ENCODE measurements at regions not wholly inside any gene's neighbourhood (a gene's known extent, or its start where the extent isn't known, plus 50 kb on each side); places are given as distances from the start of the nearest gene placed in this dataset.

- H3K4me1 ChIP-seq (ENCODE audit: insufficient read depth, low read length): no peaks in the 10 kb centered on the region
- ATAC-seq (ENCODE audit: insufficient read depth, low read depth): no peak
- H4K20me1 ChIP-seq (ENCODE audit: insufficient read depth, low read length): no peaks in the 10 kb centered on the region
- H3K9me3 ChIP-seq (ENCODE audit: insufficient read depth, low read length, severe bottlenecking): no peaks in the 10 kb centered on the region
- H3K4me2 ChIP-seq (ENCODE audit: insufficient read depth, low read length): no peak overlapping the region
- DNase-seq: no peak
- H3K27ac ChIP-seq (ENCODE audit: low read length): no peak overlapping the region
- H3K9ac ChIP-seq (ENCODE audit: low read depth, low read length): no peak overlapping the region
- H3K4me3 ChIP-seq (ENCODE audit: low read depth in 1 of 2, low read length in 2 of 2): no peak overlapping the region
- no peaks in the 10 kb centered on the region for H3K79me2 ChIP-seq (ENCODE audit: insufficient read depth, low read length)
- no peak overlapping the region for H2AFZ ChIP-seq (ENCODE audit: low read depth, low read length)
- H3K36me3 ChIP-seq (ENCODE audit: insufficient read depth, low read length): no peaks in the 10 kb centered on the region
- H3K27me3 ChIP-seq (ENCODE audit: insufficient read depth, low read length, poor library complexity): no peaks in the 10 kb centered on the region
- TF ChIP-seq CTCF (IDR thresholded peaks at IDR 0.05; ENCODE audit: borderline replicate concordance, extremely low read depth, low read length, poor library complexity, severe bottlenecking) (no peak), EZH2 (IDR thresholded peaks at IDR 0.05; ENCODE audit: borderline replicate concordance, low read depth, low read length, severe bottlenecking) (no peak)
These were observed 460.2 kb downstream of the ICE1 start for GRCh38 chr5:5882706-5883105.

GRCh38 chr5:5881294-5881693 is 458.8 kb downstream of the ICE1 start:
- DNase-seq: no peak

GRCh38 chr5:5880077-5880763 is 457.7 kb downstream of the ICE1 start:
- H3K79me2 ChIP-seq (ENCODE audit: insufficient read depth, low read length): no peaks in the 10 kb centered on the region
- no peak overlapping the region for H3K4me2 ChIP-seq (ENCODE audit: insufficient read depth, low read length)
- H3K9ac ChIP-seq (ENCODE audit: low read depth, low read length): no peak overlapping the region
- no peaks in the 10 kb centered on the region for H3K4me1 ChIP-seq (ENCODE audit: insufficient read depth, low read length)
- no peak overlapping the region for H2AFZ ChIP-seq (ENCODE audit: low read depth, low read length)
- no peak overlapping the region for H3K4me3 ChIP-seq (ENCODE audit: low read depth in 1 of 2, low read length in 2 of 2)
- no peak for ATAC-seq (ENCODE audit: insufficient read depth, low read depth)
- DNase-seq: no peak
- H3K27ac ChIP-seq (ENCODE audit: low read length): no peak overlapping the region
- TF ChIP-seq EZH2 (IDR thresholded peaks at IDR 0.05; ENCODE audit: borderline replicate concordance, low read depth, low read length, severe bottlenecking): no peak
- no peak for TF ChIP-seq CTCF (IDR thresholded peaks at IDR 0.05; ENCODE audit: borderline replicate concordance, extremely low read depth, low read length, poor library complexity, severe bottlenecking)
- H3K36me3 ChIP-seq (ENCODE audit: insufficient read depth, low read length): no peaks in the 10 kb centered on the region
- no peaks in the 10 kb centered on the region for H4K20me1 ChIP-seq (ENCODE audit: insufficient read depth, low read length)
- H3K27me3 ChIP-seq (ENCODE audit: insufficient read depth, low read length, poor library complexity): peaks cover 3% of the 10 kb centered on the region
- no peaks in the 10 kb centered on the region for H3K9me3 ChIP-seq (ENCODE audit: insufficient read depth, low read length, severe bottlenecking)

More at GRCh38 chr5:5881294-5881693, 458.8 kb downstream of the ICE1 start:
- Histone ChIP-seq H3K9me3 (ENCODE audit: insufficient read depth, low read length, severe bottlenecking) (no peaks in the 10 kb centered on the region), H3K4me1 (ENCODE audit: insufficient read depth, low read length) (no peaks in the 10 kb centered on the region), H3K36me3 (ENCODE audit: insufficient read depth, low read length) (no peaks in the 10 kb centered on the region), H3K79me2 (ENCODE audit: insufficient read depth, low read length) (no peaks in the 10 kb centered on the region), H3K4me2 (ENCODE audit: insufficient read depth, low read length) (no peak overlapping the region), H3K27me3 (ENCODE audit: insufficient read depth, low read length, poor library complexity) (peaks cover 3% of the 10 kb centered on the region), H2AFZ (ENCODE audit: low read depth, low read length) (no peak overlapping the region), H3K4me3 (ENCODE audit: low read depth in 1 of 2, low read length in 2 of 2) (no peak overlapping the region), H3K9ac (ENCODE audit: low read depth, low read length) (no peak overlapping the region), H4K20me1 (ENCODE audit: insufficient read depth, low read length) (no peaks in the 10 kb centered on the region), H3K27ac (ENCODE audit: low read length) (no peak overlapping the region)
- TF ChIP-seq EZH2 (IDR thresholded peaks at IDR 0.05; ENCODE audit: borderline replicate concordance, low read depth, low read length, severe bottlenecking) (no peak), CTCF (IDR thresholded peaks at IDR 0.05; ENCODE audit: borderline replicate concordance, extremely low read depth, low read length, poor library complexity, severe bottlenecking) (peak; percentile 9)
- ATAC-seq (ENCODE audit: insufficient read depth, low read depth): no peak
